GM21619 (cell line): ENCODE measurements at regions not wholly inside any gene's neighbourhood (a gene's known extent, or its start where the extent isn't known, plus 50 kb on each side); places are given as distances from the start of the nearest gene placed in this dataset.

ENCODE experiments used
- ATAC-seq: cut with Tn5 transposase; IDR thresholded peaks from one replicate; pipeline ENCODE4 v1.9.1; 2021; ENCODE audit not compliant: unreplicated experiment

GRCh38 chr6:7045746-7046145, 62.0 kb upstream of the RREB1 start:
- no peak for ATAC-seq

GRCh38 chr6:7047128-7047527, 60.6 kb upstream of the RREB1 start:
- ATAC-seq = no peak

GRCh38 chr6:7047966-7048365, 59.8 kb upstream of the RREB1 start:
- no peak for ATAC-seq

- ATAC-seq = no peak
Observed at GRCh38 chr6:7048894-7049293, 58.9 kb upstream of the RREB1 start.

- no peak for ATAC-seq
Observed at GRCh38 chr6:7050004-7050403, 57.8 kb upstream of the RREB1 start.

- no peak for ATAC-seq
Observed at GRCh38 chr6:7050872-7051779, 56.6 kb upstream of the RREB1 start.

GRCh38 chr6:7051780-7052442, 55.9 kb upstream of the RREB1 start:
- ATAC-seq = no peak

GRCh38 chr6:7052443-7053011, 55.2 kb upstream of the RREB1 start:
- no peak for ATAC-seq

- ATAC-seq = no peak
Observed at GRCh38 chr6:7053125-7053774, 54.5 kb upstream of the RREB1 start.
